SKM-1 (cell line): ENCODE measurements at regions not wholly inside any gene's neighbourhood (a gene's known extent, or its start where the extent isn't known, plus 50 kb on each side); places are given as distances from the start of the nearest gene placed in this dataset.
"Not testable (repeated sequence)": the region's sequence is repeated elsewhere in the genome, so short reads cannot be mapped to it uniquely, and the experiment has no call there.

Experiments
- DNase-seq: peaks from one replicate; lab custom pipeline; 2025; ENCODE audit not compliant: unreplicated experiment; lab: John Stamatoyannopoulos, UW

DNA sequence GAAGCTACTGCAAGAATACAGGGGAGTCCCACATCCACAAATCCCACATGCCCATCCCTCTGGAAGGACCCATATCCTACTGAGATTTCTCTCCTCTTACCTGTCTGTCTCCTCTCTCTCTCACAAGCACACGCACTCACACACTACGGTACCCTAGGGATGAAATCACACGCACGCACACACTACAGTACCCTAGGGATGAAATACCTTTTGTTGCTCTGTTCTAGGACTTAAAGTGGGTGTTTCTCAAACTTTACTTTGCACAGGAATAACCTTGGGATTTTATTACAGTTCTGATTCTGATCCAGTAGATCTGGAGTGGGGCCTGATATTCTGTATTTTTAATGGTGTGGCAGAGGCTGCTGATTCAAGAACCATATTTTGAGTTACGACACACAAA lies 622.2 kb upstream of the ZNF385D start:
- DNase-seq, result no peak

GRCh38 chr3:22373827-22374226 lies 622.8 kb upstream of the ZNF385D start:
- no peak for DNase-seq

DNA sequence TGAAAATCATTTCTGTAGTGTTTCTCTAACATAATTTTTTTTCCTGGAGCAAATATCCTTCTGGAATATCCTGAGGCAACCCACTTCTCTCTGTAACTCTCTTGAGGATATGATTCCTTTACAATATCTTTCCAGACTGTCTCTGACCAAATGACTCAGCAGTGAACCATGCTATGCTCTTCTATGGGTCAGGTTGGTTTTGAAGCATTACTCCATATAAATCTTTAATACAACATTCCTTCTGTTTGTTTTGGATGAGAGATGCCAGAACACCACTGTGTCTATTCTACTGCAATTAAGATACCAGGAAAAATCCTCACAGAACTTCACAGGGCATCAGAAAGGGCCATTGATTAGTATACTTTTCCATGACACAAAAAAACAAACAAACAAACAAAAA lies 626.4 kb upstream of the ZNF385D start:
- DNase-seq, result no peak

DNA sequence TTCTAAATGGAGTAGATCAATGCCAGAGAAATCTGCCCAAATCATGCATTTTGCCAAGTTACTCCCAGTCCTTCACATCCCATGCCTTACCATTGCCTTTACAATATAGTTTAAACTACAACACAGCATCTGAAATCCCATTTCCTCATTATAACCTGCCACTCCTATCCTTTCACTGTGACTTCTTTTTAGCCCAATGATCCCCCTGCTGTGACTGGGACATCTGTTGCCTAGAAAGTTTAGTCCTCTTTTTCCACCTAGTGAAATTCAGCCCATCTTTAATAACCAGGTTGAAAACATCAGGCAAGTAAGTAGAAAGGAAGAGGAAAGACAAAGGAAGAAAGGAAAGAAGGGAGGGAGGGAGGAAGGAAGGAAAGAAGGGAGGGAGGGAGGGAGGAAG lies 627.9 kb upstream of the ZNF385D start:
- no peak for DNase-seq

- DNase-seq, result no peak
Observed at GRCh38 chr3:22380253-22380652, 629.2 kb upstream of the ZNF385D start.

DNA sequence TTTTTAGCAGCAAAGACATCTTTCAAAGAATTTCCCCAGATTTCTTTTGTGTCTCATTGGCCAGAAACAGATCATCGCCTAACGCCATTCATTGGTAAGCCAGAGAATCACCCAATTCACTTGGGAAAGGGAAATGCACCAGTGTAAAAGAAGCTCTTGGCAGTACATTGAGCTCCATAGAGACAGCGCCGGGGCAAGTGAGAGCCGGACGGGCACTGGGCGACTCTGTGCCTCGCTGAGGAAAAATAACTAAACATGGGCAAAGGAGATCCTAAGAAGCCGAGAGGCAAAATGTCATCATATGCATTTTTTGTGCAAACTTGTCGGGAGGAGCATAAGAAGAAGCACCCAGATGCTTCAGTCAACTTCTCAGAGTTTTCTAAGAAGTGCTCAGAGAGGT lies 630.6 kb upstream of the ZNF385D start:
- DNase-seq, result not testable (repeated sequence)

GRCh38 chr3:22383285-22383684 lies 632.3 kb upstream of the ZNF385D start:
- no peak for DNase-seq

- no peak for DNase-seq
Observed at GRCh38 chr3:22386107-22386506, 635.1 kb upstream of the ZNF385D start.

DNA sequence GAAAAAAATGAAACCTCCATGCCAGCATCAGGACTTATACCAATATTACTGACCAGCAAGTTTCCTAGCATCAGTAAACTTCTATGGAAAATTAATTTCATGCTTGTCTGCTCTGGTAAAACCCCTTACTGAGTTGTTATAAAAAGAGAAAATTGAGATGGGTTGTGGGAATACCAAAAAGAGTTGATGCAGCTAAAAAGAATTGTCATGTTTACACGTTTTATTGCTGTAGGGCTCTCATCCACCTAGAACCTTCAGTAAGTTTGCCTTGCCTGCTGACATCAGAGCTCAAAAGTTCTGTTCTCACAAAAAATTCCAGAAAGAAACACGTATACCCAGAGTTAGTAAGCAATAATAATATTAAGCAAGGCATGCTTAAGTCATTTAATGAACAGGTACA lies 641.3 kb upstream of the ZNF385D start:
- DNase-seq, result no peak

DNA sequence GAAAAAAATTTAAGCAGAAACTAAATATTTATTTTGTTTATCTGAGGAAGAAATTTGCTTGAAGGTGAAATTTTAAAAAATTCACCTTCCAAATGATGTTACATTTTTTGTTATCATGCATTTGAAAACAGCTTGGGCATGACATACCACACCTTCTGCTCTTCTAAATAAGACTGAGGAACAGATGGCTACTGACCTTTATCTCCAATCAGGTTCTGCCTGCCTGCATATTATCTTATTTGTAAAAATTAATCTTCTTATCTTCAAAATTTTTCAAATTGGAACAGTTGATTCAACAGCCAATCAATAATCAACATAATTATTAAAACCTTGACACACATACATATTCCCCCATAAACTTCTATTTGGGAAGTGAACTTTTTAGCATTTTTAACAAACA lies 641.8 kb upstream of the ZNF385D start:
- DNase-seq, result no peak

DNA sequence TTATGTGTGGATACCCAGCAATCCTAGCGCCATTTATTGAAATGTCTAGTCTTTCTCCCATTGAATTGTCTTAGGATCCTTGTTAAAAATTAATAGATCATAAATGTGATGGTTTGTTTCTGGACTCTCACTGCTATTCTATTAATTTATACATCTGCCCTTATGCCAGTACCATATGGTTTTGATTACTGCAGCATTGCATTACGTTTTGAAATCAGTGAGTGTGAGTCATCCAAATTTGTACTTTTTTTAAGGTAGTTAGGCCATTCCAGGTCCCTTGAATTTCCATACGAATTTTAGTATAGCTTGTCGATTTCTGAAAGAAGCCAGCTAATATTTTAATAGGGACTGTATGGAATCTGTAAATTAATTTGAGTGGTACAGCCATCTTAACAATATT lies 648.6 kb upstream of the ZNF385D start:
- DNase-seq, result no peak

DNA sequence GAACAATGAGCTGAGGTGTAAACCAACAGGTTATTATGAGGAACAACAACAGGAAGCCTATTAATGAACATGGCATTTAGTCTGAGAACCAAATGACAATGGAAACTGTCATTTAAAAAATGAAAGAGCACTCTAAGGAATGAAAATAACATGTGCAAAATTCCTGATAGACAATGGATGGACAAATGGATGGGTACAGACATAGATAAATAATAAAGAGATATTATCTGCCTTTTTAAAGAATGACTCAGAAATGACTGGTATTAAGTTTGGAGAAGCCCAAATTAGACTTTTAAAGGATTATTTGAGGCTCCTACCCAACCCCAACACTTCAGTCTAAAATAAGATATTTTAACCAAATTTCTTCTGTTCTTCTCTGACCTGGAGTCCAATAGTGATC lies 650.5 kb upstream of the ZNF385D start:
- DNase-seq, result no peak

DNA sequence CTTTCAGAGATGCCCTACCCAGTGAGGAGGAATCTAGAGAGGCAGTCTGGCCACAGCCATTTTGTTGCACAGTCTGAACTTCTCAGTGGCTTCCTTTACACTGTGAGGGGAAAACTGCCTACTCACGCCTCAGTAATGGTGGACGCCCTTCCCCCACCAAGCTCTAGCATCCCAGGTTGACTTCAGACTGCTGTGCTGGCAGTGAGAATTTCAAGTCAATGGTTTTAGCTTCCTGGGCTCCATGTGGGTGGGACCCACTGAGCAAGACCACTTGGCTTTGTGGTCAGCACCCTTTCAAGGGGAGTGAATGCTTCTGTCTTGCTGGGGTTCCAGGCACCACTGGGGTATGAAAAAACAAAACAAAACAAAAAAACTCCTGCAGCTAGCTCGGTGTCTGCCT lies 663.2 kb upstream of the ZNF385D start:
- DNase-seq, result no peak

GRCh38 chr3:22416838-22417446 lies 665.9 kb upstream of the ZNF385D start:
- not testable (repeated sequence) for DNase-seq

DNA sequence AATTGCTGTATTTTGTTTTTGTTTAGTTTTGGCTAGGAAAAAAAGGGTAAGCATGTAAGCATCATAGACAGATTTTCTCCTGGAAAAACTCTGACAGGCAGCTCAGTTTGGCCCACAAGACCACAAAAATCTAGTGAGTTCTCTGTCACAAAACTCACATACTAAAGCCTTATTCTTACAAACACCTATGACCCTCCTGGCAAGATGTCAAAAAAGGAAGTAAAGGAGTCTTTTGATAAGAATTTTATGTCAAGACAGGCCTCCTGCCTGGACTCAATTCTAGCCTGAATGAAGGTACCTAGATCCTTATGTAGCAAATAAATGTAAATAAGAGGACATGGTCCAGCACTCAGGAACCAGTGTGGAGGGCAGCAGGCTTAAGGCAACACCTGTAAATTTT lies 668.3 kb upstream of the ZNF385D start:
- DNase-seq, result no peak

- DNase-seq, result no peak
Observed at GRCh38 chr3:22421589-22421988, 670.6 kb upstream of the ZNF385D start.

DNA sequence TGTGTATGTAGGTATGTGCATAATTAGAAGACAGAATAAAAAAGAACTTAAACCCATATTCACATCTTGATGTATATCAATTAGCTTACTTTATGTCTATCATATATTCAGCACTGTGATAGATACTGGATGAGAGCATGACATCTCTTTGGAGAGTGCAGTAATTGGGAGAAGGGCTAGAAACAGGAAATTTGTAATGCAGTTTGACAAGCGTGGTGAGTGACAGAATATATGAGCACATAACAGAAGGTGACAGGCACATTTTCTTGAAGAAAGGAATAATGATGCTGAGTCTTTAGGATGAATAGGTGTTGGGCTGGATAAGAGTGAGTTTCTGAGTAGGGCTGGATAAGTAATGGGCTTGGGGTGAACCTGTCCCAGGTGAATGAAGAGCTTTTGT lies 680.3 kb upstream of the ZNF385D start:
- no peak for DNase-seq

DNA sequence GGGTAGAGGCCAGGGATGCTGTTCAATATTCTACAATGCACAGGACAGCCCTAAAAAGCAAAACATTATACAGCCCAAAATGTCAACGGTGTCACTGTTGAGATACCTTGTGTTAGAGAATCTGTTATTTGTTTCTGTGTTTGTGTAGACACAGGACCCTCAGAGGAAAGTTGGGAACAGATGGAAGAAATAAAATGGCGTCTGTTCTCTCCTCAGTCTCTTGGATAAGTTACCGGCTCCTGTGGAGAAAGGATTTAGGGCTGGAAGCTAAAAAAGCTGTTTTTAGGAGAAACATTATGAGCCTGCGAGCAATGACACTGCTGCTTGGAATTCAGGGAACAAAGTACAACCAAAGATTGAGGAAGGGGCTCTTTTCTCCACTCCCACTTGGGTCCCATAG lies 688.6 kb upstream of the ZNF385D start:
- no peak for DNase-seq

GRCh38 chr3:22441711-22442110 lies 690.7 kb upstream of the ZNF385D start:
- DNase-seq, result no peak

DNA sequence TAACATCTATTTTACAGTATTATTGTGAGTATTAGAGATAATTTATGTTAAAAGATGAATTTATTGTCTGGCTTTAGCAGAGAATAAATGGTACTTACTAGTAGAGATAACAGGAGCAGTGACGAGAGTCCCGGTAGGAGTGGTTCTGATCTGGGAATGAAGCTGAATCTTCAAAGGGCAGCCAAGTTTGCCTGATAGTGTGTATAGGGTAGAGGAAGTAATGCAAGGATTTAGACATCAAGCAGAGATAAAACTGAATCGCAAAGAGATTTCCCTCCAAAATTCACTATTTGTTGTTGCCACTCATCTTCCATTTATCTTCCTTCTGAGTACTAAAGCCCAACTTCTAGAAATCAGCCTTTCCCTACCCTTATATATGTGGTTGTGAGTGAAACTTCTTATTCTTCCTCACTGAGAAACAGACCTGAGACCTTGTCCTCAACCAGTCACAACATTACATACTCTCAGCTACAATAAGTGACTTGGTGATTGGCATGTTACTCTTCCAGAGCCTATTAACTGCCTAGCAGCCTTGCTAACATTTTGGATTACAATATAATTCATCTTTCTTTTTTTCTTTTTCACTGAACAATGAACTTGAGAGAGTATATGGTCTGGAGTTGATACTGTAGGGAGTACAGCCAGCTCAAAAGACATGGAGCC lies 692.7 kb upstream of the ZNF385D start:
- DNase-seq, result no peak

GRCh38 chr3:22445336-22445735 lies 694.3 kb upstream of the ZNF385D start:
- DNase-seq, result not testable (repeated sequence)

DNA sequence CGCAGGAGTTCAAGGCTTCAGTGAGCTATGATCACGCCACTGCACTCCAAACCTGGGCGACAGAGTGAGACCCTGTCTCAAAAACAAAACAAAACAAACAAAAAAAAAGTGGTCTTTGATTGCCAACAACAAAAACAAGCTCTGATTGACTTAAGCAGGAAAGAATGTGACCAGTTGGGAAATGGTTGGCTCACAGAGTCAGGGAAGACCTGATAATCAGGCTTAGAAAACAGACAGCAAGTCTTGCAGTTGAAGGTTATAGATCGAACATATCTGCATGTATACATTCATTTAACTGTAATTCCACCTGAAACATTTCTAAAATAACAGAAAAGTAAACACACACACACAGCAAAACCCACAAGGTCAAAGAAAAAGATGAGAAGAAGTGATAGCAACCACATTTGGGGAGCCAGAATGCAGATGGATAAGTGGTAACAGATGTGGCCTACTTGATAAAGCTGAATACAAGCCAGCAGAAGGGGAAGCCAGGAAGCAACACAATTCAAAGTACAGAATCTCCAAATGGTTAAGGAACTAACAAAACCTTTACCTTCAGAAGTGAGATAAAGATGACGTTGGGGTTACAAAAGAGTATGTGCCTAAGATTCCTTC lies 699.9 kb upstream of the ZNF385D start:
- DNase-seq, result no peak

- DNase-seq, result no peak
Observed at GRCh38 chr3:22451501-22451900, 700.5 kb upstream of the ZNF385D start.
